HepG2 (cell line): ENCODE measurements at regions not wholly inside any gene's neighbourhood (a gene's known extent, or its start where the extent isn't known, plus 50 kb on each side); places are given as distances from the start of the nearest gene placed in this dataset.

Experiments
- CTCF ChIP-seq: sonication (generic); formaldehyde crosslinking; IDR thresholded peaks from 2 replicates; pipeline ENCODE4 v1.5.0; 2020; ENCODE audit warnings: mild to moderate bottlenecking, missing genetic modification reagents, moderate library complexity
- ELF1 ChIP-seq: sonication (generic); formaldehyde crosslinking; IDR thresholded peaks from 2 replicates; pipeline ENCODE4 v1.4.0; 2020; ENCODE audit warnings: missing genetic modification reagents
- EZH2 ChIP-seq: conservative IDR thresholded peaks from 2 replicates; pipeline ENCODE4 v1.6.1; 2012; ENCODE audit warnings: mild to moderate bottlenecking, low read depth, low read length, moderate library complexity
- JUNB ChIP-seq: sonication (generic); formaldehyde crosslinking; IDR thresholded peaks from 2 replicates; pipeline ENCODE4 v1.8.0; 2022; ENCODE audit warnings: missing genetic modification reagents, mild to moderate bottlenecking, borderline replicate concordance
- PCBP1 ChIP-seq: fragments of 200-400 bp; formaldehyde crosslinking; IDR thresholded peaks from 2 replicates; pipeline ENCODE4 v1.6.1; 2017; ENCODE audit warnings: mild to moderate bottlenecking, low read depth, low read length, borderline replicate concordance
- REPIN1 ChIP-seq: sonication (generic); formaldehyde crosslinking; IDR thresholded peaks from 2 replicates; pipeline ENCODE4 v1.8.0; 2022; ENCODE audit warnings: missing genetic modification reagents, low read depth, mild to moderate bottlenecking, borderline replicate concordance
- ZNF274 ChIP-seq: sonication (generic); formaldehyde crosslinking; IDR thresholded peaks from 2 replicates; pipeline ENCODE4 v1.5.1; 2020; ENCODE audit warnings: mild to moderate bottlenecking, missing genetic modification reagents
- ZSCAN25 ChIP-seq: sonication (generic); formaldehyde crosslinking; IDR thresholded peaks from 2 replicates; pipeline ENCODE4 v1.8.0; 2022; ENCODE audit warnings: mild to moderate bottlenecking, missing genetic modification reagents

DNA sequence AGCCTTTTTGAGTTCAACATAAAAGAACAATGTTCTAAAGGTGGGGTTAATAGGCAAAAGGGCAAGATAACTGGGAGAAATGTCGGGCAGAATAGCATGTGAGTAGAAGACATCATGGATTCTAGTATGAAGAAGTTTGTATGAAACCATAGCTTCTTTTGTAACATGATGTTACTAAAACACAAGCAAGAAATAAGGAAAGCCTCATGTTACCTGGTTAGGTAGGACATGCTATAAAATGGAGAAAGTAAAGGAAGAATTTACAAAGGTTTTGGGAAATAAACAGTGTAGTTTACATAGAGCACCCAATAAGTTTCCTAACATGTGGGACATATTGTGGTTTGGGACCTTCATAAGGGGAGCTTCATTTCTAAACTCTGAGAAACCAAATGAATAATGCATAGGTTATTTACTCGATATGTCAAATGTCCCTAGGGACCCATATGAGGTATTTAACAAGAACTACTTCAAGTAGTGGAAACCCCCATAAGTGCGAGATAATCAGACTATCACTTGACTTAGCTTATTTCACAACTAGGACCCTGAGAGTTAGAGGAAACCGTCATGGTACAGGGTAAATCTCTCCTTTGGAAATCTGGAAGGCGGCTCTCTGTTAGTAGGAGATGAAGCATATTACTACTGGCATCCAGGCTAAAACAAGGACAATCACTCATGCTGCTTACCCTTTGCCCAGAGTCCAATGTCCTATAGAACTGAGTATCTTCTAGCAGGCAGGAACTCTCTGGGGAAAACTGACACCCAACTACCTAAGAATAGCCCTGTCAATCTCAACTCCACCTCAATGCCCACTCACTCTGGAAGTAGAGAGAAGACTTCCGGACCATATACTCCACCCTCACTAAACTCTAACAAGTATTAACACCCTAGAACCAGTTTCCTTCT, 57.5 kb downstream of the ILRUN start:
- TF ChIP-seq PCBP1, result no peak
- no peak for TF ChIP-seq ELF1 (CRISPR knock-in tag)
- no peak for TF ChIP-seq REPIN1 (CRISPR knock-in tag)
- TF ChIP-seq EZH2, result no peak
- TF ChIP-seq CTCF (CRISPR knock-in tag), result no peak
- no peak for TF ChIP-seq ZNF274 (CRISPR knock-in tag)
- TF ChIP-seq ZSCAN25 (CRISPR knock-in tag), result no peak
- TF ChIP-seq JUNB, result no peak
